GM08714 (cell line): ENCODE measurements at regions not wholly inside any gene's neighbourhood (a gene's known extent, or its start where the extent isn't known, plus 50 kb on each side); places are given as distances from the start of the nearest gene placed in this dataset.

ENCODE experiments used
- H3K4me3 ChIP-seq: fragments of 200-500 bp; sonication (Bioruptor generic); 2 replicates; pipeline ENCODE4 v1.5.1; 2014; ENCODE audit warnings: mild to moderate bottlenecking, low read length, inconsistent platforms
- ZNF274 ChIP-seq: IDR thresholded peaks from 2 replicates; pipeline ENCODE4 v1.6.1; 2012; ENCODE audit warnings: mild to moderate bottlenecking, low read depth, low read length

- TF ChIP-seq ZNF274 = no peak
- no peak overlapping the region for H3K4me3 ChIP-seq
Measured at GRCh38 chr22:27489178-27489675, 312.3 kb downstream of the MN1 start.

GRCh38 chr22:27490080-27490479 is 311.5 kb downstream of the MN1 start:
- no peak for TF ChIP-seq ZNF274

GRCh38 chr22:27491888-27492287 is 309.7 kb downstream of the MN1 start:
- TF ChIP-seq ZNF274 = no peak
- no peak overlapping the region for H3K4me3 ChIP-seq

More at GRCh38 chr22:27490080-27490479, 311.5 kb downstream of the MN1 start:
- H3K4me3 ChIP-seq = no peak overlapping the region

GRCh38 chr22:27492566-27493201 is 308.9 kb downstream of the MN1 start:
- no peak overlapping the region for H3K4me3 ChIP-seq
- TF ChIP-seq ZNF274 = no peak

- no peak for TF ChIP-seq ZNF274
Measured at GRCh38 chr22:27493796-27494195, 307.8 kb downstream of the MN1 start.

GRCh38 chr22:27494785-27495184 is 306.8 kb downstream of the MN1 start:
- no peak overlapping the region for H3K4me3 ChIP-seq
- TF ChIP-seq ZNF274 = no peak

More at GRCh38 chr22:27493796-27494195, 307.8 kb downstream of the MN1 start:
- no peak overlapping the region for H3K4me3 ChIP-seq

- H3K4me3 ChIP-seq = no peak overlapping the region
- TF ChIP-seq ZNF274 = no peak
Measured at GRCh38 chr22:27495325-27495724, 306.2 kb downstream of the MN1 start.

- no peak for TF ChIP-seq ZNF274
- no peak overlapping the region for H3K4me3 ChIP-seq
Measured at GRCh38 chr22:27499121-27499520, 302.4 kb downstream of the MN1 start.

- H3K4me3 ChIP-seq = no peak overlapping the region
- TF ChIP-seq ZNF274 = no peak
Measured at GRCh38 chr22:27501191-27501936, 300.2 kb downstream of the MN1 start.

GRCh38 chr22:27502327-27502726 is 299.2 kb downstream of the MN1 start:
- H3K4me3 ChIP-seq = no peak overlapping the region
- TF ChIP-seq ZNF274 = no peak

- no peak overlapping the region for H3K4me3 ChIP-seq
- no peak for TF ChIP-seq ZNF274
Measured at GRCh38 chr22:27504360-27505253, 296.9 kb downstream of the MN1 start.

GRCh38 chr22:27507111-27507611 is 294.4 kb downstream of the MN1 start:
- no peak for TF ChIP-seq ZNF274
- no peak overlapping the region for H3K4me3 ChIP-seq

GRCh38 chr22:27507935-27508526 is 293.5 kb downstream of the MN1 start:
- no peak overlapping the region for H3K4me3 ChIP-seq
- TF ChIP-seq ZNF274 = no peak
